Gastrocnemius medialis (tissue), 4 donors: ENCODE measurements at regions not wholly inside any gene's neighbourhood (a gene's known extent, or its start where the extent isn't known, plus 50 kb on each side); places are given as distances from the start of the nearest gene placed in this dataset.
A peak's percentile ranks its signal among the peaks of the same experiment; 100 is the strongest.
"Not testable (repeated sequence)": the region's sequence is repeated elsewhere in the genome, so short reads cannot be mapped to it uniquely, and the experiment has no call there.

Experiments
- ATAC-seq, 2 donors: fragments of 150-250 bp; one replicate each; pipeline ENCODE4 v1.9.1; 2016
- DNase-seq, 2 donors: peaks; one replicate each; pipeline ENCODE4 v3.0.0-alpha.2; 2019
- H3K27ac ChIP-seq, 4 donors: fragments of 200-600 bp; sonication (generic); 1 replicate in 1 of 4; 2 replicates in 3 of 4; pipeline ENCODE4 v1.5.1; 2016 to 2018; ENCODE audit warnings: mild to moderate bottlenecking in 2 of 4, moderate library complexity in 1 of 4
- H3K27me3 ChIP-seq, 3 donors: fragments of 200-600 bp; sonication (generic) in 2 of 3; 1 replicate in 1 of 3; 2 replicates in 2 of 3; pipeline versions ENCODE4 v1.5.1 to v1.6.0; 2016 to 2019; ENCODE audit warnings: mild to moderate bottlenecking in 1 of 3, moderate library complexity in 1 of 3
- H3K36me3 ChIP-seq, 2 donors: fragments of 200-600 bp; sonication (generic) in 1 of 2; one replicate each; pipeline ENCODE4 v1.5.1; 2017 to 2018
- H3K4me1 ChIP-seq, 2 donors: fragments of 200-600 bp; sonication (generic) in 1 of 2; one replicate each; pipeline ENCODE4 v1.5.1; 2016 to 2017; ENCODE audit warnings: mild to moderate bottlenecking in 2 of 2
- H3K4me3 ChIP-seq, 4 donors: fragments of 200-600 bp; sonication (generic) in 3 of 4; 1 replicate in 1 of 4; 2 replicates in 3 of 4; pipeline ENCODE4 v1.5.1; 2016 to 2019; ENCODE audit warnings: mild to moderate bottlenecking in 2 of 4
- H3K9me3 ChIP-seq, 3 donors: fragments of 200-600 bp; sonication (generic) in 2 of 3; 1 replicate in 1 of 3; 2 replicates in 2 of 3; pipeline ENCODE4 v1.5.1; 2016 to 2019
- POLR2A ChIP-seq, 2 donors: fragments of 450-650 bp; IDR thresholded peaks; one replicate each; pipeline ENCODE4 v1.6.1; 2017; ENCODE audit warnings: antibody characterized with exemption in 2 of 2, mild to moderate bottlenecking in 2 of 2, moderate library complexity in 2 of 2
- in situ Hi-C, 4 donors: fragments of 200-750 bp; cut with MboI; loops; one replicate each; pipeline versions ENCODE4 v1.15.0 to v1.8.0; 2017; ENCODE audit warnings: low sequenced_read_pairs in 4 of 4
- intact Hi-C: fragments of 100-400 bp; cut with DNase I; formaldehyde crosslinking; loops from one replicate; pipeline ENCODE4 v1.15.1; 2023; ENCODE audit warnings: low total_unique reads
- TF ChIP-seq, protein P1 (sequence below), 5 experiments: fragments of 450-650 bp in 3 of 5; fragments of 200-600 bp in 2 of 5; sonication (generic) in 2 of 5; IDR thresholded peaks in 4 of 5; conservative IDR thresholded peaks in 1 of 5; 1 replicate in 4 of 5; 2 replicates in 1 of 5; pipeline ENCODE4 v1.5.1; 2016 to 2019; ENCODE audit warnings: antibody characterized with exemption in 5 of 5, mild to moderate bottlenecking in 3 of 5, moderate library complexity in 3 of 5

DNA sequence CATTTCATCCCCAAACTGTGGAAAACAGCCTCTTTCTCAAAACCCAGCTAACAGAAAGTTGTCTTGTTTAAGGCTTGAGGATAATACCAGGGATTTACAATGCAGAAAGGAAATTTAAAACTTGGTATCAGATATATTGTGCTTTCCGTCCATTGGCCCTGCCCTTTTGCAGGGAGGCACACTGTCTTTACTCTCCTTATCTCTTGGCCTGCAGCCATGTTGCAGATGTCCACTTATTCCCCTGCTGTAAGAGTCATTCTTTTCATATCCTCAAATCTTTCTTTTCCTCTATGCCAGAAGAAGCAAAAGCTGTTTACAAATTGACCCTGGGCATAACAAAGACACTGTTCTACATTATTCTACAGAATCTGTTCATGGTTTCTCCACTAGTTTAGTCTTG lies 75.6 kb upstream of the DYNLT3 start:
- DNase-seq: no peak
- TF ChIP-seq POLR2A (IDR thresholded peaks at IDR 0.05): no peak
- TF ChIP-seq, protein P1, sequence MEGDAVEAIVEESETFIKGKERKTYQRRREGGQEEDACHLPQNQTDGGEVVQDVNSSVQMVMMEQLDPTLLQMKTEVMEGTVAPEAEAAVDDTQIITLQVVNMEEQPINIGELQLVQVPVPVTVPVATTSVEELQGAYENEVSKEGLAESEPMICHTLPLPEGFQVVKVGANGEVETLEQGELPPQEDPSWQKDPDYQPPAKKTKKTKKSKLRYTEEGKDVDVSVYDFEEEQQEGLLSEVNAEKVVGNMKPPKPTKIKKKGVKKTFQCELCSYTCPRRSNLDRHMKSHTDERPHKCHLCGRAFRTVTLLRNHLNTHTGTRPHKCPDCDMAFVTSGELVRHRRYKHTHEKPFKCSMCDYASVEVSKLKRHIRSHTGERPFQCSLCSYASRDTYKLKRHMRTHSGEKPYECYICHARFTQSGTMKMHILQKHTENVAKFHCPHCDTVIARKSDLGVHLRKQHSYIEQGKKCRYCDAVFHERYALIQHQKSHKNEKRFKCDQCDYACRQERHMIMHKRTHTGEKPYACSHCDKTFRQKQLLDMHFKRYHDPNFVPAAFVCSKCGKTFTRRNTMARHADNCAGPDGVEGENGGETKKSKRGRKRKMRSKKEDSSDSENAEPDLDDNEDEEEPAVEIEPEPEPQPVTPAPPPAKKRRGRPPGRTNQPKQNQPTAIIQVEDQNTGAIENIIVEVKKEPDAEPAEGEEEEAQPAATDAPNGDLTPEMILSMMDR (IDR thresholded peaks at IDR 0.05 in 4 of 5, conservative IDR thresholded peaks at IDR 0.05 in 1 of 5): no peak
- H3K9me3 ChIP-seq: no peaks in the 10 kb centered on the region
- H3K36me3 ChIP-seq: no peaks in the 10 kb centered on the region
- no peak overlapping the region for H3K27ac ChIP-seq
- no peak for ATAC-seq
- in situ Hi-C loops (loop anchor here in 1 of 4 donors (25.0 kb wide), 1 partner anchor 239 kb away; no protein-coding TSS in a partner anchor), intact Hi-C loops (no loop called here)
- no peaks in the 10 kb centered on the region for H3K27me3 ChIP-seq
- no peaks in the 10 kb centered on the region for H3K4me1 ChIP-seq
- H3K4me3 ChIP-seq: no peak overlapping the region

DNA sequence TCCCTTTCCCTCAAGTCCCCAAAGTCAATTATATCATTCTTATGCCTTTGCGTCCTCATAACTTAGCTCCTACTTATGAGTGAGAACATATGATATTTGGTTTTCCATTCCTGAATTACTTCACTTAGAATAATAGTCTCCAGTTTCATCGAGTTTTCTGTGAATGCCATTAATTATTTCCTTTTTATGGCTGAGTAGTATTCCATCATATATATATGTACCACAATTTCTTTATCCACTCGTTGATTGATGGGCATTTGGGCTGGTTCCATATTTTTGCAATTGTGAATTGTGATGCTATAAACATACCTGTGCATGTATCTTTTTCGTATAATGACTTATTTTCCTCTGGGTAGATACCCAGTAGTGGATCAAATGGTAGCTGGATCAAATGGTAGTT lies 78.4 kb upstream of the DYNLT3 start:
- H3K36me3 ChIP-seq, in situ Hi-C loops, H3K9me3 ChIP-seq, H3K27me3 ChIP-seq, H3K4me1 ChIP-seq, DNase-seq, ATAC-seq, H3K4me3 ChIP-seq, H3K27ac ChIP-seq: not testable (repeated sequence)
- intact Hi-C loops: loop anchor here (2.0 kb wide), 1 partner anchor 401 kb away; the partner anchor contains the start of gene RPGR

DNA sequence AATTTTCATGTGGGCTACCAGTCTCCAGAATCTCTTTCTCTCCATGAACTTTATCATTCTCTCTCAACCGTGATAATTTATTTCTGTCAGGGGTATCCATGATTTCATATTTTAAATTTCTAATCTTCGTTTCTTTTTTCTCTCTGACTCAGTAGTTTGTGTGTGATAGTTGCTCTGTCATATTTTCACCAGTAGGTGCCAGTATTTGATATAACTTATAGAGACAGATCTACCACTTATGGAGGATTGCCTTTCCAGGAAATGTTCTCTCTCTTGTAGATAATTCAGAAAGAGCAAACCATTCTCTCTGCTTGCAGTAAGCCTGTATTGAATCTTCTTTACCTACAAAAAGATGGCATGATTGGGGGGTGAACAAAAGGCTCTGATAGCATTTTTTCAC lies 79.3 kb upstream of the DYNLT3 start:
- Histone ChIP-seq H3K9me3 (no peaks in the 10 kb centered on the region), H3K27me3 (no peaks in the 10 kb centered on the region), H3K4me1 (no peaks in the 10 kb centered on the region), H3K4me3 (no peak overlapping the region), H3K27ac (no peak overlapping the region), H3K36me3 (no peaks in the 10 kb centered on the region)
- in situ Hi-C loops (no loop called here), intact Hi-C loops (loop anchor here (2.0 kb wide), 1 partner anchor 400 kb away; the partner anchor contains the start of gene RPGR)
- no peak for DNase-seq
- TF ChIP-seq, protein P1 (IDR thresholded peaks at IDR 0.05 in 4 of 5, conservative IDR thresholded peaks at IDR 0.05 in 1 of 5): peak in 2 of 5 experiments; percentile 20 to 35
- no peak for TF ChIP-seq POLR2A (IDR thresholded peaks at IDR 0.05)
- ATAC-seq: no peak

DNA sequence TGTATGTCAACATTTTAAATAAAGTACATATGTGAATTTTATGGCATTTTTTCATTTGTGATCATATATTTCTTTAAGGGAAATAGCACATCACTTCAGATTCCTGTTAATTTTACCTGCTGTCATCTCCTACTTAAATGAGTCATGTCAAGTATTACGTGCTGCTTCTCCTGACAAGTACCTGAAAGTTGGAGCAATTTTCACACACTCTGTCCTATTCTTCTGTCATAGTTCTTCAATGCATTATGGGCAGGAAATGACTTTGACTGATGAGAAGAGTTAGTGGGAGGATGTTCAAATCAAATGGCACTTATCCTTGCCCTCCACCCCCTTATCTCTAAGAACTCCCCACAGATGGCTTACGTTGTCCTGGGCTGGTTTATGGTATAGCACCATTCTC lies 64.2 kb upstream of the SYTL5 start:
- H3K4me1 ChIP-seq: no peaks in the 10 kb centered on the region
- DNase-seq: no peak
- no peak for ATAC-seq
- no peak overlapping the region for H3K27ac ChIP-seq
- H3K4me3 ChIP-seq: no peak overlapping the region
- in situ Hi-C loops (no loop called here), intact Hi-C loops (no loop called here)
- TF ChIP-seq, protein P1 (IDR thresholded peaks at IDR 0.05 in 4 of 5, conservative IDR thresholded peaks at IDR 0.05 in 1 of 5): no peak
- TF ChIP-seq POLR2A (IDR thresholded peaks at IDR 0.05): no peak
- no peaks in the 10 kb centered on the region for H3K36me3 ChIP-seq
- H3K27me3 ChIP-seq: no peaks in the 10 kb centered on the region
- H3K9me3 ChIP-seq: no peaks in the 10 kb centered on the region

DNA sequence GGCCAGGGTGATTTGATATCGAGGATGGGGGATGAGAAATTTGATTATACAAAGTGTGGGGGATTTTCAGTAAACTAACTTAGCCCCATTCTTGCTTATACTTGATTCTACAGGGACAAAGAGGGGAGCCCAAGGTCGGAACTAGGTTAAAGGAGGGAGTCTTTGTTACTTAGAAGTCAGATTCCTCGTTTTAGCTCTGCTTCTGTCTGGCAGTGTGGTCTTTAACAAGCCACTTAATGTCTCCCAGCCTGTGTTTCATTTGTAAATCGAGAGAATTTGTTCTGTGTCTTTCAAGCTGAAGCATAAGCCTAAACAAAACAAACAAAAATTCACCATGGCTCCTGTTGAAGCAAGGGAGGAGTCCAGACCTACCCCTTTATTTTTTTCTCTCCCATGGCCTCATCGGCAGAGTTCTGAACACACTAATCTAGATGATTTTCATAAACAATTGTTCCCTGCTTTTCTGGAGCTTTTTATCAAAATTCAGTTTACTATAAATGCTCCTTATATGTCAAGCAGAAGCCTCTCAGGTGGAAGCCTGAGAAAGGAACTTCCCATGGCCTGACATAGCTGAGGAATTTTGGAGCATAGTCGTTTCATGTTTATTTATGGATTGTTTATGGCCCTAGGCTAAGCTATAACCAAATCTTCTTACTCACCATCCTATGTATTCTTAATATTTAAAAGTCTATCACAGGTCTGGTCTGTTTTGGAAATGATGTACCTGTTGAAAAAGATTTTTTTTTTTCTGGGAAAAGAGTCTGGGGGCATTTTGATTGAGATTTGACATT lies 62.6 kb upstream of the SYTL5 start:
- H3K27ac ChIP-seq: no peak overlapping the region
- no peak overlapping the region for H3K4me3 ChIP-seq
- H3K9me3 ChIP-seq: no peaks in the 10 kb centered on the region
- ATAC-seq (no peak), DNase-seq (no peak)
- no peaks in the 10 kb centered on the region for H3K36me3 ChIP-seq
- no peaks in the 10 kb centered on the region for H3K4me1 ChIP-seq
- H3K27me3 ChIP-seq: no peaks in the 10 kb centered on the region
- TF ChIP-seq, protein P1 (IDR thresholded peaks at IDR 0.05 in 4 of 5, conservative IDR thresholded peaks at IDR 0.05 in 1 of 5): no peak
- no peak for TF ChIP-seq POLR2A (IDR thresholded peaks at IDR 0.05)
- in situ Hi-C loops: no loop called here
- intact Hi-C loops: no loop called here
